Breast epithelium (tissue), 4 donors: ENCODE measurements at regions not wholly inside any gene's neighbourhood (a gene's known extent, or its start where the extent isn't known, plus 50 kb on each side); places are given as distances from the start of the nearest gene placed in this dataset.

Experiments
- DNase-seq, 2 donors: peaks; one replicate each; pipeline ENCODE4 v3.0.0-alpha.2; 2019; ENCODE audit warnings: low spot score in 2 of 2
- H3K27ac ChIP-seq, 2 donors: fragments of 200-600 bp; sonication (generic) in 1 of 2; one replicate each; pipeline ENCODE4 v1.5.1; 2016 to 2019; ENCODE audit warnings: mild to moderate bottlenecking in 1 of 2
- H3K27me3 ChIP-seq, 2 donors: fragments of 200-600 bp; sonication (generic) in 1 of 2; one replicate each; pipeline versions ENCODE4 v1.5.1 to v1.6.0; 2017 to 2019; ENCODE audit warnings: control low read depth in 1 of 2, mild to moderate bottlenecking in 1 of 2
- H3K36me3 ChIP-seq: fragments of 200-600 bp; one replicate; pipeline ENCODE4 v1.5.1; 2019
- H3K4me1 ChIP-seq, 2 donors: fragments of 200-600 bp; sonication (generic); one replicate each; pipeline ENCODE4 v1.5.1; 2016 to 2019; ENCODE audit warnings: control low read depth in 1 of 2
- H3K4me3 ChIP-seq, 3 donors: fragments of 200-600 bp; sonication (generic); 1 replicate in 2 of 3; 2 replicates in 1 of 3; pipeline ENCODE4 v1.5.1; 2016 to 2019; ENCODE audit warnings: mild to moderate bottlenecking in 3 of 3, moderate library complexity in 2 of 3
- H3K9me3 ChIP-seq, 2 donors: fragments of 200-600 bp; sonication (generic) in 1 of 2; one replicate each; pipeline ENCODE4 v1.5.1; 2016 to 2019; ENCODE audit warnings: control low read depth in 1 of 2
- POLR2A ChIP-seq: fragments of 450-650 bp; IDR thresholded peaks from one replicate; pipeline ENCODE4 v1.6.1; 2016; ENCODE audit warnings: antibody characterized with exemption, mild to moderate bottlenecking, moderate library complexity
- POLR2AphosphoS5 ChIP-seq, 3 donors: sonication (generic); formaldehyde crosslinking; IDR thresholded peaks; one replicate each; pipeline ENCODE4 v1.6.1; 2017; ENCODE audit warnings: antibody characterized with exemption in 3 of 3
- intact Hi-C: fragments of 100-400 bp; cut with DNase I; formaldehyde crosslinking; loops from one replicate; pipeline ENCODE4 v1.15.1; 2023; ENCODE audit warnings: low total_unique reads
- TF ChIP-seq, protein P1 (sequence below), 3 donors: fragments of 450-650 bp; IDR thresholded peaks; one replicate each; pipeline ENCODE4 v1.5.1; 2016 to 2017; ENCODE audit warnings: antibody characterized with exemption in 3 of 3, mild to moderate bottlenecking in 3 of 3, moderate library complexity in 3 of 3

DNA sequence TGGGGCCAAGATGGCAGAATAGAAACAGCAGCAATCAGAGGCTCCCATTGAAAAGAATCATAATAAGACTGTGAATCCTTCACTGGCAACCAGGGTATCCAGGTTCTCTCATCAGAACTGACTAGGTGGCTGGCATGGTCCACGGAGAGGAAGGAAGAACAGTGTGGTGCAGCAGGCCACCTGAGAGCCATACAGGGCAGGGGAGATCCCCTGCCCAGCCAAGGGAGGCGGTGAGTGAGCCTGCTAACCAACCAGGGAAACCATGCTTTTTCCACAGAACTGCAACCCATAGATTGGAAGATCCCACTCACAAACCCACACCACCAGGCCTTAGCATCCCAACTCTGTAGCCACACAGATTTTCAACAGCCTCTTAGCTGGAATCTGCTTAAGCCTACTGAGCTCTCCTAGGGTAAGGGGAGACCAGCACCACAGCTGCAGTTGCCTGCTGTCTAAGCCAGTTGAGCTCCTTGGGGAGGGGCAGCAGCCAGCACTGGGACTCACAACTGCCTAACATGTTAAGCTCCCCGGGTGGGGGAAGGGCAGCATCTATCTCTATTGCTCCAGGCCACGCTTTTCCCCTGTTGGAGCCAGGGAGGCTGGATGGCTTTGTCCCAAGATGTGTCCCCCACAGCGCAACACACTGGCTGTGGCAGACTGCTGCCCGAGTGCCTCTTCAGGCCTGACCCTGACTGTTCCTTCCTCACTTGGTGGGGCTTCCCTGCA is 342.6 kb upstream of the CCDC196 start:
- no peak for DNase-seq
- no peaks in the 10 kb centered on the region for H3K27me3 ChIP-seq

DNA sequence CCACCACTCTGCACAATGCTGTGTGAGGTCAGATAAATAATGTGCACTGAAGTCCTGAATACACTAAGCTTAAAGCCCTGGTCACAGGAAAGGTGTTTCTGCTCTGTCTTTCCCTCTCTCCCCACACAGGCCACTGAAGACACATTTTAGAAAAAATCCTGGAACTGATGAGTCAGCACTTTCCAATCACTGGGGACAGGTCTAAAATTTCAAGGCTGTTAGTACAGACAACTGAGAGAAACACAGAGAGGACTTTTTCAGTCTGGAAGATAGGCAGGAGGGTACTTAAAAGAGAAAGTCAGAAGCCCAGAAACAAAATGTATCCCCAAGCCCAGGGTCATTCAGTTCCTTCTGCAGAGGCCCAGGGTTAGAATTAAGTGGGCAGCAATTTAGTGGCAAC is 333.9 kb upstream of the CCDC196 start:
- no peak for DNase-seq
- no peaks in the 10 kb centered on the region for H3K27me3 ChIP-seq
- H3K4me3 ChIP-seq: no peak overlapping the region
- no peaks in the 10 kb centered on the region for H3K36me3 ChIP-seq
- intact Hi-C loops: no loop called here
- TF ChIP-seq POLR2AphosphoS5 (IDR thresholded peaks at IDR 0.05) (no peak), POLR2A (no peak)
- TF ChIP-seq, protein P1, sequence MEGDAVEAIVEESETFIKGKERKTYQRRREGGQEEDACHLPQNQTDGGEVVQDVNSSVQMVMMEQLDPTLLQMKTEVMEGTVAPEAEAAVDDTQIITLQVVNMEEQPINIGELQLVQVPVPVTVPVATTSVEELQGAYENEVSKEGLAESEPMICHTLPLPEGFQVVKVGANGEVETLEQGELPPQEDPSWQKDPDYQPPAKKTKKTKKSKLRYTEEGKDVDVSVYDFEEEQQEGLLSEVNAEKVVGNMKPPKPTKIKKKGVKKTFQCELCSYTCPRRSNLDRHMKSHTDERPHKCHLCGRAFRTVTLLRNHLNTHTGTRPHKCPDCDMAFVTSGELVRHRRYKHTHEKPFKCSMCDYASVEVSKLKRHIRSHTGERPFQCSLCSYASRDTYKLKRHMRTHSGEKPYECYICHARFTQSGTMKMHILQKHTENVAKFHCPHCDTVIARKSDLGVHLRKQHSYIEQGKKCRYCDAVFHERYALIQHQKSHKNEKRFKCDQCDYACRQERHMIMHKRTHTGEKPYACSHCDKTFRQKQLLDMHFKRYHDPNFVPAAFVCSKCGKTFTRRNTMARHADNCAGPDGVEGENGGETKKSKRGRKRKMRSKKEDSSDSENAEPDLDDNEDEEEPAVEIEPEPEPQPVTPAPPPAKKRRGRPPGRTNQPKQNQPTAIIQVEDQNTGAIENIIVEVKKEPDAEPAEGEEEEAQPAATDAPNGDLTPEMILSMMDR (IDR thresholded peaks at IDR 0.05): no peak
- H3K4me1 ChIP-seq: no peaks in the 10 kb centered on the region
- H3K27ac ChIP-seq: no peak overlapping the region
- H3K9me3 ChIP-seq: peaks cover 0 to 4% of the 10 kb centered on the region in 2 donors

More for the DNA sequence above, 342.6 kb upstream of the CCDC196 start:
- Histone ChIP-seq H3K4me3 (no peak overlapping the region), H3K4me1 (no peaks in the 10 kb centered on the region), H3K36me3 (no peaks in the 10 kb centered on the region), H3K27ac (no peak overlapping the region), H3K9me3 (peaks cover 0 to 3% of the 10 kb centered on the region in 2 donors)
- intact Hi-C loops: no loop called here
- TF ChIP-seq, protein P1 (IDR thresholded peaks at IDR 0.05): no peak
- no peak for TF ChIP-seq POLR2A
- TF ChIP-seq POLR2AphosphoS5 (IDR thresholded peaks at IDR 0.05): no peak

DNA sequence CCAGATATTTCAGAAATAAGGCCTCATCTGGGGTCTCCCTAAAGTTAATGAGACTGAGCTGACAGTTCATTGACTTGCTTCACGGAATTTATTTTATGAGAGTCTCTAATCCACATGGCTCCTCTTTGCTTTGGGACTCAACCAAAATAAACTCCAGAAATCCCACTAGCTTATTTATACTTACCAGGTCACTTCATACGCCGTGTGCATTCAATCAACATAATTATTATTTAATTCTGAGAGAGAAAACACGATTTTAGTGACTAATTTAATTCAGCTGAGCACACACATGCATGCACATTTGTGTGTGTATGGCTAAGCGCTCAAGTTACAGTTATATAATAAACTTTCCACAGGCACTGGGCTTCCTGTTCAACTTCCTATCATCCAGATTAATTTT is 333.4 kb upstream of the CCDC196 start:
- no peaks in the 10 kb centered on the region for H3K36me3 ChIP-seq
- peaks cover 0 to 4% of the 10 kb centered on the region in 2 donors for H3K9me3 ChIP-seq
- no peak overlapping the region for H3K4me3 ChIP-seq
- no peaks in the 10 kb centered on the region for H3K4me1 ChIP-seq
- intact Hi-C loops: no loop called here
- H3K27ac ChIP-seq: no peak overlapping the region
- DNase-seq: no peak
- TF ChIP-seq POLR2AphosphoS5 (IDR thresholded peaks at IDR 0.05): no peak
- TF ChIP-seq, protein P1 (IDR thresholded peaks at IDR 0.05): no peak
- TF ChIP-seq POLR2A: no peak
- no peaks in the 10 kb centered on the region for H3K27me3 ChIP-seq

DNA sequence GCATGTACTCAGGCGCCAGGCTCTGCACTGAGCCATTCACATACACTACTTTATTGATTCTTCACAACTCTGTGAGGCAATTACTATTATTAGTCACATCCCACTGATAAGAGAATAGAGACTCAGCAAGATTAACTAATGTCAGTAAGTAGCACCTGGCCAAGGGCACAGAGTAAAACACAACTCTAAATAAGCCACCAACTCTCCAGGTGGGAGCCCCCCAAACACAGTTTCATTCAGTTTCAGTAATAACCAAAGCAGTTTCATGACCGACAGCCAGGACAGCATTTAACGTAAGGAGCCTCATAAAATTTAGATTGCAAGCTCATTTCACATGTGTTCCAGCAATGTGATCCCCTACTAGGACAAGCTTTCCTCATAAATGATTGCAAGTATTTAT is 323.1 kb upstream of the CCDC196 start:
- Histone ChIP-seq H3K4me3 (no peak overlapping the region), H3K36me3 (no peaks in the 10 kb centered on the region), H3K9me3 (no peaks in the 10 kb centered on the region), H3K27ac (no peak overlapping the region), H3K27me3 (no peaks in the 10 kb centered on the region), H3K4me1 (no peaks in the 10 kb centered on the region)
- TF ChIP-seq POLR2AphosphoS5 (IDR thresholded peaks at IDR 0.05) (no peak), POLR2A (no peak)
- TF ChIP-seq, protein P1 (IDR thresholded peaks at IDR 0.05): no peak
- intact Hi-C loops: no loop called here
- no peak for DNase-seq

DNA sequence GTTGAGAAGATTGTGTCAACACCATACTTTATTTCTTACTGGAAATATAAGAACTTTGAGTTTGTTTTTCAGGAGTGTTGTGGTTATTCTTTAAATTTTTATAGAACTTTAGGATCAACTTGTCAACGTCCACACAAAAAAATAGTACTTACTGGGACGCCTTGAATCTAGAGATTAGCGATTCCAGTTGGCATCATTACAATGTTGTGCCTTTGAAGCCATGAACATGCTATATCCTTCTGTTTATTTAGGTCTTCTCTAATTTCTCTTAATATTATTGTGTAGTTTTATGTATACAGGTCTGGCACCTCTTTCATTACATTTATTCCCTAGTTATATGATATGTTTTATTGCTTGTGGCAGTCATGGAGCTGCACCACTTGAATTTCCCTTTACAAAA is 320.8 kb upstream of the CCDC196 start:
- no peaks in the 10 kb centered on the region for H3K36me3 ChIP-seq
- no peaks in the 10 kb centered on the region for H3K27me3 ChIP-seq
- no peak overlapping the region for H3K27ac ChIP-seq
- no peaks in the 10 kb centered on the region for H3K9me3 ChIP-seq
- no peak for DNase-seq
- intact Hi-C loops: no loop called here
- H3K4me3 ChIP-seq: no peak overlapping the region
- H3K4me1 ChIP-seq: no peaks in the 10 kb centered on the region
- TF ChIP-seq POLR2A (no peak), POLR2AphosphoS5 (IDR thresholded peaks at IDR 0.05) (no peak)
- TF ChIP-seq, protein P1 (IDR thresholded peaks at IDR 0.05): no peak
